ENCODE measurements at regions not wholly inside any gene's neighbourhood (a gene's known extent, or its start where the extent isn't known, plus 50 kb on each side); places are given as distances from the start of the nearest gene placed in this dataset.
"Not testable (repeated sequence)": the region's sequence is repeated elsewhere in the genome, so short reads cannot be mapped to it uniquely, and the experiment has no call there.

- no peak for DNase-seq (ENCODE audit: low read depth)
- Histone ChIP-seq H3K4me3 (ENCODE audit: low read depth, low read length) (no peak overlapping the region), H3K27me3 (ENCODE audit: control insufficient read depth, insufficient read depth, low read length) (no peaks in the 10 kb centered on the region), H3K36me3 (ENCODE audit: control insufficient read depth, insufficient read depth, low read length) (no peaks in the 10 kb centered on the region)
- no peak for TF ChIP-seq CTCF (IDR thresholded peaks at IDR 0.05; ENCODE audit: insufficient read depth, low read length, poor library complexity, severe bottlenecking)
Observed at GRCh38 chr10:28471652-28472050, 61.3 kb upstream of the WAC start.

GRCh38 chr10:28478646-28479045, 54.3 kb upstream of the WAC start:
- Histone ChIP-seq H3K4me3 (ENCODE audit: low read depth, low read length) (no peak overlapping the region), H3K27me3 (ENCODE audit: control insufficient read depth, insufficient read depth, low read length) (no peaks in the 10 kb centered on the region), H3K36me3 (ENCODE audit: control insufficient read depth, insufficient read depth, low read length) (no peaks in the 10 kb centered on the region)
- TF ChIP-seq CTCF (IDR thresholded peaks at IDR 0.05; ENCODE audit: insufficient read depth, low read length, poor library complexity, severe bottlenecking) = no peak
- no peak for DNase-seq (ENCODE audit: low read depth)

- Histone ChIP-seq H3K27me3 (ENCODE audit: control insufficient read depth, insufficient read depth, low read length) (no peaks in the 10 kb centered on the region), H3K4me3 (ENCODE audit: low read depth, low read length) (no peak overlapping the region), H3K36me3 (ENCODE audit: control insufficient read depth, insufficient read depth, low read length) (no peaks in the 10 kb centered on the region)
- TF ChIP-seq CTCF (IDR thresholded peaks at IDR 0.05; ENCODE audit: insufficient read depth, low read length, poor library complexity, severe bottlenecking) = no peak
- no peak for DNase-seq (ENCODE audit: low read depth)
Observed at GRCh38 chr10:28479425-28479865, 53.5 kb upstream of the WAC start.

GRCh38 chr10:28479927-28480627, 52.8 kb upstream of the WAC start:
- Histone ChIP-seq H3K27me3 (ENCODE audit: control insufficient read depth, insufficient read depth, low read length) (no peaks in the 10 kb centered on the region), H3K4me3 (ENCODE audit: low read depth, low read length) (no peak overlapping the region), H3K36me3 (ENCODE audit: control insufficient read depth, insufficient read depth, low read length) (no peaks in the 10 kb centered on the region)
- TF ChIP-seq CTCF (IDR thresholded peaks at IDR 0.05; ENCODE audit: insufficient read depth, low read length, poor library complexity, severe bottlenecking) = no peak
- no peak for DNase-seq (ENCODE audit: low read depth)

DNA sequence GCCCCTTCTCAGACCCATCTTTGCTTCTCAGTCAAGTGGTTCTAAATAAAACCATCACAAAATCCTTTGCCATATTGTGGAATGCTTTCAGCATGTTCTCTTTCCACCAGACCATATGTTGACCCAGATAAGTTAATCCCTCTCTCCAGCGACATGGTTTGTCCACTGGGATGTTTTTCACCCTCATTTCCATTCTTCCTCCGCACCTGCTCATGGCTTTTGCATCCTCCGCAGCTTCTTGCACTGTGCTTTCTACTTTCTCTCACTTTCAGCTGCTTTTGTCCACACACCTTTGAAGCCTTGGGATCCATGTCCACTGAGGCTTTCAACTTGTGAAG, 52.3 kb upstream of the WAC start:
- TF ChIP-seq CTCF (IDR thresholded peaks at IDR 0.05; ENCODE audit: insufficient read depth, low read length, poor library complexity, severe bottlenecking) = no peak
- Histone ChIP-seq H3K4me3 (ENCODE audit: low read depth, low read length) (no peak overlapping the region), H3K36me3 (ENCODE audit: control insufficient read depth, insufficient read depth, low read length) (no peaks in the 10 kb centered on the region), H3K27me3 (ENCODE audit: control insufficient read depth, insufficient read depth, low read length) (no peaks in the 10 kb centered on the region)
- no peak for DNase-seq (ENCODE audit: low read depth)

DNA sequence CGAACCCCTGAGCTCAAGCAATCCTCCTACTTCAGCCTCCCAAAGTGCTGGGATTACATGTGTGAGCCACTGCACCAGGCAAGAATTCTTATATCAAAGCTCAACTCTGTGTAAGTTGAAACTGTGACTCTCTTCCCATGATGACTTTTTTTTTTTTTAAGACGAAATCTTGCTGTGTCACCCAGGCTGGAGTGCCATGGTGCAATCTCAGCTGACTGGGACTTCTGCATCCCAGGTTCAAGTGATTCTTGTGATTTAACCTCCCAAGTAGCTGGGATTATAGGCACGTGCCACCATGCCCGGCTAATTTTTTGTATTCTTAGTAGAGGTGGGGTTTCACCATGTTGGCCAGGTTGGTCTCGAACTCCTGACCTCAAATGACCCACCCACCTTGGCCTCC, 51.6 kb upstream of the WAC start:
- not testable (repeated sequence) for H3K27me3 ChIP-seq (ENCODE audit: control insufficient read depth, insufficient read depth, low read length); H3K4me3 ChIP-seq (ENCODE audit: low read depth, low read length); DNase-seq (ENCODE audit: low read depth); H3K36me3 ChIP-seq (ENCODE audit: control insufficient read depth, insufficient read depth, low read length)

All from kidney epithelial cell (primary cell).